Thymus (tissue), 11 donors: ENCODE measurements at regions not wholly inside any gene's neighbourhood (a gene's known extent, or its start where the extent isn't known, plus 50 kb on each side); places are given as distances from the start of the nearest gene placed in this dataset.

Source experiments
- DNase-seq, 9 donors: peaks; one replicate each; pipeline ENCODE4 v3.0.0-alpha.2; 2013; ENCODE audit warnings: low spot score in 9 of 9, low read depth in 6 of 9, missing footprints in 1 of 9
- H3K27ac ChIP-seq, 2 donors: one replicate each; pipeline ENCODE4 v1.5.1; 2013; ENCODE audit warnings: control low read depth in 1 of 2, low read depth in 1 of 2, low read length in 1 of 2, mild to moderate bottlenecking in 1 of 2, moderate library complexity in 1 of 2
- H3K27me3 ChIP-seq, 2 donors: one replicate each; pipeline ENCODE4 v1.5.1; 2013; ENCODE audit warnings: low read length in 1 of 2; ENCODE audit not compliant: control insufficient read depth in 2 of 2, insufficient read depth in 1 of 2
- H3K36me3 ChIP-seq, 2 donors: one replicate each; pipeline ENCODE4 v1.5.1; 2013; ENCODE audit warnings: low read length in 1 of 2, mild to moderate bottlenecking in 1 of 2, moderate library complexity in 1 of 2; ENCODE audit not compliant: control insufficient read depth in 2 of 2, insufficient read depth in 2 of 2
- H3K4me1 ChIP-seq, 2 donors: one replicate each; pipeline ENCODE4 v1.5.1; 2013; ENCODE audit warnings: low read length in 2 of 2; ENCODE audit not compliant: control insufficient read depth in 2 of 2, insufficient read depth in 2 of 2
- H3K4me3 ChIP-seq, 2 donors: one replicate each; pipeline ENCODE4 v1.5.1; 2013; ENCODE audit warnings: low read length in 2 of 2, control low read depth in 1 of 2, mild to moderate bottlenecking in 1 of 2
- H3K9me3 ChIP-seq, 2 donors: one replicate each; pipeline ENCODE4 v1.5.1; 2013; ENCODE audit warnings: low read length in 1 of 2, mild to moderate bottlenecking in 1 of 2; ENCODE audit not compliant: control insufficient read depth in 2 of 2, insufficient read depth in 1 of 2
- WGBS: extraction: QIAGEN DNeasy Blood & Tissue Kit; methylation state at CpG from one replicate; pipeline ENCODE4 v1.1.7; 2013; 5-methylcytosine and 5-hydroxymethylcytosine counted together
- donor health status: healthy.

GRCh38 chr6:47114460-47114859 is 72.3 kb upstream of the ADGRF1 start:
- H3K27me3 ChIP-seq = no peaks in the 10 kb centered on the region
- 99% methylated on average over 4 of the region's 4 CpGs for WGBS
- DNase-seq = no peak
- no peaks in the 10 kb centered on the region for H3K9me3 ChIP-seq
- no peak overlapping the region for H3K4me3 ChIP-seq
- peaks cover 3 to 4% of the 10 kb centered on the region in 2 donors for H3K4me1 ChIP-seq
- H3K36me3 ChIP-seq = no peaks in the 10 kb centered on the region
- no peak overlapping the region for H3K27ac ChIP-seq

DNA sequence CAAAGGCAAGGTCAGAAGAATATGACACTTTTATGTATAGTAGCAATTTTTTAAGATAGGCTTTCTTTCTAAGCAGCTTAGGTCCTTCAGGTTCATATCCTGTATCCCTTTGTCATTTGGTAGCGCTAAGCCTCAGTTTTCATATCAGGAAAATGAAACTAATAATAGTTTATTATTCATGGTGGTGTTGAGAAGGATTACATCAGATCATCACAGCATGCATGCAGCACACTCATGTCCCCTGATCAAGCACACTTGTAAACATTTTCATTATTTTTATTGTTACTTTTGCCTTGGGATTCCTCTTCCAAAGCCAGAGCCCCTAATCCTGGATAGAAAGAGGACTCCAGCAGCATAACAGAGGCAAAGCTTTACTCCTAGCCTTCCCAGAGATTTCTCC is 70.2 kb upstream of the ADGRF1 start:
- H3K27me3 ChIP-seq = no peaks in the 10 kb centered on the region
- H3K27ac ChIP-seq = no peak overlapping the region
- H3K4me1 ChIP-seq = peaks cover 3 to 4% of the 10 kb centered on the region in 2 donors
- DNase-seq = no peak
- WGBS = 100% methylated on average over 1 of the region's 1 CpG
- no peaks in the 10 kb centered on the region for H3K36me3 ChIP-seq
- H3K4me3 ChIP-seq = no peak overlapping the region
- no peaks in the 10 kb centered on the region for H3K9me3 ChIP-seq

DNA sequence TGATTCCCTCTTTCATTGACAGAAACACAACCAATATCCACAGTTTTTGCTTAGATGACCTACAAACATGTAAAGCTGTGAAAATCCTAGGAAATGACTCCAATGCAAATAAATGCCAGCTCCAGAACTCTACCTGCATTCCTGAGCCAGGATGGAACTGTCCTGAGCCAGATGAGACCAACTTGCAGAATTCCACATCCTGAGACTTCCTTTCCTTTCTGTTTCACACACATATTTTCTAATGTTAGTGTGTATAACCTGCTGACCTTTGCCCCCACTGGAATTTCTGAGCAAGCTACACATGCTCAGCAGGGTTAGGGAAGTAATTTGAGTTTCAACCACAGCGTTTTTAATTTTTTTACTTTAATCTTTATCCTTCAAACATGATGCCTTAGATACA is 69.6 kb upstream of the ADGRF1 start:
- Histone ChIP-seq H3K4me1 (peaks cover 3 to 4% of the 10 kb centered on the region in 2 donors), H3K27ac (peak overlapping the region in 1 of 2 donors; percentile 31), H3K36me3 (no peaks in the 10 kb centered on the region), H3K9me3 (no peaks in the 10 kb centered on the region), H3K27me3 (no peaks in the 10 kb centered on the region), H3K4me3 (no peak overlapping the region)
- WGBS = 93% methylated on average over 1 of the region's 1 CpG
- DNase-seq = no peak

DNA sequence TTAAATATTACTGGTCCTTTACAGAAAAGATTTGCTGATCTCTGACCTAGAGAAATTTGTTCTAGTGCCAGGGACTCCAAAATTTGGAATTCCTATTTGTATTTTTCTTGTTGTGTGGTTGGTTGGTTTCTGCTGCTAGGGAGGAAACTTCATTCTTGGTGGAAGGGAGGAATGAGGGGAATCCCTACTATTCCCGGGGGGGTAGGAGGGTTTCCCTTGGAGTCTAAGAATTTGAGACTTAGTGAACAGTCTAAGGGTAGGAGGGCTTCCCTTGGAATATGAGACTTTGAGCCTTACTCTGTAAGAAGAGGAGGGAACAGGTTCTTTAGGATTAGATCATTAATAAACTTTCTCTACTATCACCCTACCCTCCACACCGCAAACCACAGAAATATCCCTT is 67.1 kb upstream of the ADGRF1 start:
- no peaks in the 10 kb centered on the region for H3K9me3 ChIP-seq
- no peak overlapping the region for H3K4me3 ChIP-seq
- 96% methylated on average over 2 of the region's 2 CpGs for WGBS
- H3K36me3 ChIP-seq = no peaks in the 10 kb centered on the region
- peaks cover 3 to 4% of the 10 kb centered on the region in 2 donors for H3K4me1 ChIP-seq
- no peak for DNase-seq
- H3K27ac ChIP-seq = no peak overlapping the region
- no peaks in the 10 kb centered on the region for H3K27me3 ChIP-seq

DNA sequence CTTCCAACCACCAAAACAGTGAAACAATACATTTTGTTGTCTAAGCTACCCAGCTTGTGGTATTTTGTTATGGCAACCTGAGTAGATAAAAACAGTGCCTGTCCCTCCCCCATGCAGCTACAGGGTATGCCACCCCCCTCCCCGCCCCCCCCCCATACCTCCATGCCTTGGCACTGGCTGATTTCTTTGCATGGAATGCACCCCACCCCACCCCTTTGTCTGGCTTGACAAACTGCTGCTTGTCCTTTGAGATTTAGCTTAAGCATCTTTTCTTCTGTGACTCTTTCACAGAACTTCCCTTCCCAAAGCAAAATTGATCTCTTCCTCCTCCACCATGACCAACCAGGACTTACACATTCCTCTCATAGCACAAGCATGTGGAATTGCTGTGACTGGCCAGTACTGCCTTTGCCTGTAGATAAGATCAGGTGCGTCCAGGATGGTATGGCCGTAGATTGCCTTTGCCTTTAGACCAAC is 64.6 kb upstream of the ADGRF1 start:
- DNase-seq = peak in 1 of 9 donors; percentile 27
- H3K4me1 ChIP-seq = no peaks in the 10 kb centered on the region
- no peaks in the 10 kb centered on the region for H3K27me3 ChIP-seq
- WGBS = 93% methylated on average over 3 of the region's 3 CpGs
- no peaks in the 10 kb centered on the region for H3K9me3 ChIP-seq
- H3K4me3 ChIP-seq = no peak overlapping the region
- no peaks in the 10 kb centered on the region for H3K36me3 ChIP-seq
- no peak overlapping the region for H3K27ac ChIP-seq

- Histone ChIP-seq H3K4me1 (no peaks in the 10 kb centered on the region), H3K27ac (no peak overlapping the region), H3K36me3 (no peaks in the 10 kb centered on the region), H3K4me3 (no peak overlapping the region), H3K9me3 (no peaks in the 10 kb centered on the region), H3K27me3 (no peaks in the 10 kb centered on the region)
- 96% methylated on average over 3 of the region's 3 CpGs for WGBS
- DNase-seq = no peak
Measured at GRCh38 chr6:47106216-47106615, 64.1 kb upstream of the ADGRF1 start.

DNA sequence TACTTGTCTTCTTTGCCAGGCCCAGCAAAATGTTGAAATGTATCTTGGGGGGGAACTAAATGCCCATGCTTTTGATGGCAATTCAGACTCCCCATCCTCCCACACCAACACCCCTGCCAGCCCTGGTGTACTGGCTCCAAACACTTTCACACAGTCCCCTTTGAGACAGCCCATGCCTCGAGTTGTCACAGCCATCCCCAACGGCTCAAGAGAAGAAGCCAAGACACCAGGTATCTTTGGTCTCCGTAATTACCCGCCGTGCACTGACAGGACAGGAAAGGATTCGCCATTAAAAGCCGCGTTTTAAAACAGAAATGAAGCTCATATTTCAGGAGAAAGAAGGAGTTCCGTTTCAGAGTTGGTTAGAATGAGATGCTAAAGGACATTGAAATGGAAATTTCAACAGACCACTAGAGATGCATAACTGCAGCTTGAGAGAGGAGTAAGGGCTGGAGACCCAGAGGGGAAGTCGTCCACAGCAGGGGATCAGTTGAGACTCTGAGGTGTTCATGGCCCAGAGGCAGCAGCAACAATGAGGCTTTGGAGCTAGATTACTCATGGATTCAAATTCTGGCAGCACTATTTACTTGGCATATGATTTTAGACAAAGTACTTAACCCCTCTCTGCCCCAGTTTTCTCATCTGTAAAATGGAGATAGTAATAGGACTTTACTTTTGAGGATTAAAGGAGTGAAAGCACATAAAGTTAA is 63.5 kb upstream of the ADGRF1 start:
- no peaks in the 10 kb centered on the region for H3K36me3 ChIP-seq
- no peak overlapping the region for H3K4me3 ChIP-seq
- H3K27ac ChIP-seq = no peak overlapping the region
- WGBS = 95% methylated on average over 10 of the region's 10 CpGs
- no peaks in the 10 kb centered on the region for H3K9me3 ChIP-seq
- H3K4me1 ChIP-seq = no peaks in the 10 kb centered on the region
- no peaks in the 10 kb centered on the region for H3K27me3 ChIP-seq
- DNase-seq = no peak

DNA sequence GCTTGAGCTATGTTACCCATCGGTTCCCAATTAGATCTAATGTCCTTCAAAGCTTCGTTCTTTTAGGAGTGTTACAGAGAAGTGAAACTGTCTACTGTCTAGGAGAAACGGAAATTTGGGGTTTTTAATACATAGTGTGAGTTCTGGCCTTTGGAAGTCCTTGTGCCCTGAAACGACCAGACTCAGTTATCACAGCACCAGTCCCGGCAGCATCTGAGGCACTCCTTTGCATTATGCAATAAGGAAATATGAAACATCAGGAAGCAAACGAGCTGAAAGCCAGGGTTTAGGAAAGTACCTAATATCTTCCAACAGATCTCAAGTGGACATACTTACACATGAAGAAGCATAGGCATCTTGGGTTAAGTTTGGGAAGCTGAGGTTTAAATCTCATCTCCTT is 61.8 kb upstream of the ADGRF1 start:
- DNase-seq = no peak
- H3K4me1 ChIP-seq = no peaks in the 10 kb centered on the region
- H3K27me3 ChIP-seq = no peaks in the 10 kb centered on the region
- peak overlapping the region in 1 of 2 donors; percentile 26 for H3K27ac ChIP-seq
- 83% methylated on average over 6 of the region's 6 CpGs for WGBS
- no peaks in the 10 kb centered on the region for H3K36me3 ChIP-seq
- no peaks in the 10 kb centered on the region for H3K9me3 ChIP-seq
- no peak overlapping the region for H3K4me3 ChIP-seq

DNA sequence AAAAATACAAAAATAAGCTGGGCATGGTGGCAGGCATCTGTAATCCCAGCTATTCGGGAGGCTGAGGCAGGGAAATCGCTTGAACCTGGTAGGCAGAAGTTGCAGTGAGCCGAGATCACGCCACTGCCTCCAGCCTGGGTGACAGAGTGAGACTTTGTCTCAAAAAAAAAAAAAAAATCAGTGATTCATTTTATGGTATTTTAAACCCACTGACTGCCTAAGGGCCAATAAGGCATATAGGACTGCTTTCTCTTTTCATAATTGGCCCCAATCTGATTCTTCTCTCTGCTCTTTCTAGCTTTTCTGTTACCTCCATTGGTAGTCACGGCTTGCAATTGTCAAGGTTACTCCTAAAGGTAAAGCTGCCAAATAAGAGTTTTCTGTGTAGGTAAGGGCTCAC is 60.2 kb upstream of the ADGRF1 start:
- Histone ChIP-seq H3K4me1 (peaks cover 0 to 5% of the 10 kb centered on the region in 2 donors), H3K36me3 (no peaks in the 10 kb centered on the region), H3K27me3 (no peaks in the 10 kb centered on the region), H3K9me3 (no peaks in the 10 kb centered on the region), H3K4me3 (no peak overlapping the region), H3K27ac (no peak overlapping the region)
- WGBS = 97% methylated on average over 5 of the region's 5 CpGs
- DNase-seq = no peak
